SKM-1 (cell line): ENCODE measurements at regions not wholly inside any gene's neighbourhood (a gene's known extent, or its start where the extent isn't known, plus 50 kb on each side); places are given as distances from the start of the nearest gene placed in this dataset.
"Not testable (repeated sequence)": the region's sequence is repeated elsewhere in the genome, so short reads cannot be mapped to it uniquely, and the experiment has no call there.

Experiments used
- DNase-seq: peaks from one replicate; lab custom pipeline; 2025; ENCODE audit not compliant: unreplicated experiment; lab: John Stamatoyannopoulos, UW

DNA sequence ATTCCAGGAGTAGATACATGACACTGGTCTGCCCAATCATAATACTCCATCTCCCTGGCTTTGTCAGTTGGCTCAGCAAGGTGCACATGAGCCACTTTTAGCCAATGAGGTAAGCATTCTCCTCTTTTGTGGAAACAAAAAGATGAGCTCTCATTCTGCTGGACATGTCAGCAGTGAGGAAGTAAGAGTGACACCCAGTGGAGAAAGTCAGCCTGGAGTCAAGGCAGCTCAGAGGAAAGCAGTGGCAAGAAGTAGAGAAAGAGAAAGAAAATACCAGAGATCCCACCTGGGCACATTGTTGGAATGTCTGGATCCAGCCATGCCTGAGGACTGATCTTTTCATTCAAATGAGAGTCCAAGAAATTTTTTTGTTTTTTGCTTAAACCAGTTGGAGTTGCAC lies 496.9 kb upstream of the C16orf82 start:
- peak; percentile 5 for DNase-seq

DNA sequence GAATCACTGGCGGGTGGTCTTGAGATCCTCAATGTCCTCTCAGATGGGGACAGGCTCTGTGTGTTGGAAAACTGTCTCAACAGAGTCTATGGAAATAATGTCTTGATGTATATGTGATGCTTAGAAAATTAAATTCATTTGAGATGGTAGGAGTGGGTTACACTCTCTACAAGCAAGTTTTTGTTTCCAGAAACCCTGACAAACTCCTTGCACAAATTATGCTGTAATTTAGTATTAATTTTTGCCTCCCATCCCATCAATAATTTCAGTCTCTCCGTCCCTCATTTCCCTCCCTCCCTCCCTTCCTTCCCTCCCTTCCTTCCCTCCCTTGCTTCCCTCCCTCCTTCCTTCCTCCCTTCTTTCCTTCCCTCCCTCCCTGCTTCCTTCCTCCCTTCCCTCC lies 488.0 kb upstream of the C16orf82 start:
- DNase-seq: no peak

DNA sequence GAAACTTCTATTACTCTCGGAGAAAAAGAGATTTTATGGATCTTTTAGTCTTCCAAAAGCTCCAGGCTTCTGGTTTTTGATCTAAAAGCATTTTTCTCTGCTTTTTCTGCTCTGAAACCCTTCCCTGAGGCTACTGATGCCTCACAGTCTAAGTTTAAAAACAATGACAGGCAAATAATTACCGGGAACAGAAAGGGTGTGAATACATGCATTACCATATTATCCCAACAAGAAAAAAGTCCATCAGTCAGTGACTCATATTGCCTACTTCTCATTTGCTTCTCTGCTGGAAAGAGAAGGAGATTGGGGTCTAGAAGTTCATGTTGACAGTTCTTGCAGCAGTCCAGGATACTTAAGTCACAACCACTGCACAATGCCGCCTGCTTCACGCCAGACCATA lies 482.9 kb upstream of the C16orf82 start:
- no peak for DNase-seq

DNA sequence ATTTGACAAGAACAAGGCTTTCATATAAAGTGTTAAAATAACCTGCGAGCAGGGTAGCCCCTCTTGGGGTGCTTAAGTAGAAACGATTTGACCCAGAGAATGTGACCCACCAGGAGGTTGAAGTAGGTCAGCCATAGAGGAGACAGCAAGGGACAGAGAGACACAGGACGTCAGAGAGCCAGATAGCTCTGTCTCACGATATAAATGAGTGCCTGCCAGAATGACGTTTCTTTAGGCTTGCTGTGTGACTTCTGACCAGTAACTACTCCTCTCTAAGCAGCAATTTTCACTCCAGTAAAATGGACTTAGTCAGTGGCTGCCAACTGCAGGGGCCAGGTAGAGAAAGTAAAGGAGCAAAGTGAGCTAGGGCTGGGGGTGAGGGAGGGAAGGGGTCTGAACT lies 473.0 kb upstream of the C16orf82 start:
- DNase-seq: no peak

DNA sequence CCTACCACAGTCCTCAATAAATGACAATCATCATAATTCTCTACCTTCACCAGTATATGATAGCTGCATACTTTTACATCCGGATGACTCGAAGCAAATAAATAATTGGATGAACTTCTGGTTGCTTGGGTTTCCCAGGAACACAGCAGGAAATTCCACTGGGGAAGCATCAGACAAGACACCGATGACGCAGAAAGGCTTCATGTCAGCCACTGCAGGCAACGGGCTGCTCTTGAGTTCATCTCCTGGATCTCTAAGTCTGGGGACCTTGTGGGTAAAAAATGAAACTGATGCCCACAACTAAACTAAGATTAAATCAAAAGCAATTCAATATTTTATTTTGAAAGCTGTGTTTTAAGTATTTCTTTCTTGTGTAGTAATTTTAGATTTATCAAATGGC lies 472.1 kb upstream of the C16orf82 start:
- no peak for DNase-seq

DNA sequence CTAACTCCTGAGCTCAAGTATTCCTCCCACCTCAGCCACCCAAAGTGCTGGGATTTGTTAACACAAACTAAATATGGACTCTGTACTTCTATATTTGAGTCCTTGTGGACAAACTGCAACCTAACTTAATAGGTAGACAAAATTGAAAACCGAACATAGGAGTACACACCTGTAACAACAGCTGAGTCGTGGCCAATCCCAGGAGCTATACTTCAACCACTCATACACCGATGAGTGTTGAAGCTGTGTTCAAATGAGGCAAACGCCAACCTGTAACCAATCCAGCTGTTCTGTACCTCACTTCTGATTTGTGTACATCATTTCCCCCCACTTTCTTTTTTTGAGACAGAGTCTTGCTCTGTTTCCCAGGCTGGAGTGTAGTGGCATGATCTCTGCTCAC lies 471.5 kb upstream of the C16orf82 start:
- no peak for DNase-seq

DNA sequence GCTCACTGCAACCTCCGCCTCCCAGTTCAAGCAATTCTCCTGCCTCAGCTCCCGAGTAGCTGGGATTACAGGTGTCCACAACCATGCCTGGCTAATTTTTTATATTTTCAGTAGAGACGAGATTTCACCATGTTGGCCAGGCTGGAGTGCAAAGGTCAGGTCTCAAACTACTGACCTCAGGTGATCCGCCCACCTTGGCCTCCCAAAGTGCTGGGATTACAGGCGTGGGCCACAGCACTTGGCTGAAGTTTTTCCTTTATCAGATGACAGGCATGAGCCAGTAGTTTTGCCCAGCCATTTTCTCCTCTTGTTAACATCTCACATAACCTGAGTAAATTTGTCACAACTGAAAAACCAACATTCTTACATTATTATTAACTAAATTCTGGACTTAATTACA lies 470.7 kb upstream of the C16orf82 start:
- DNase-seq: not testable (repeated sequence)

DNA sequence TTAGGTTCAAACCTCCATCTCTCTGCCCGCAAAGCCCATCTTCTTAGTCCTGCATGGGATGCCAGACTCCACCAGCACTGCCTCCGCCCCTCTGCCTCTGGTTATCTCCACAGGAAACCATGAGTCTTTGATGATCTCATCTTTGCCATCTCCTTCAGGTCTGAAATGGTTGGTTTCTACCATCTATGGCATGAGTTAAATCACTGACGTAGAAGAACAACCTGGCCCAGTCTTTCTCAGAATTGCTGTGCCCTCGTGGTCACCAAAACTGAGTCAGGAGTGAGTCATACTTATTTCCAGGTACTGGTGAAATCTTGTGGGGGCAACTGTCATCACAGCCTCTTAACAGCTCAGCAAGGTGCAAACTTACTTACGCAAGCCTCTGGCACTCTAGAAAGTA lies 468.7 kb upstream of the C16orf82 start:
- no peak for DNase-seq

DNA sequence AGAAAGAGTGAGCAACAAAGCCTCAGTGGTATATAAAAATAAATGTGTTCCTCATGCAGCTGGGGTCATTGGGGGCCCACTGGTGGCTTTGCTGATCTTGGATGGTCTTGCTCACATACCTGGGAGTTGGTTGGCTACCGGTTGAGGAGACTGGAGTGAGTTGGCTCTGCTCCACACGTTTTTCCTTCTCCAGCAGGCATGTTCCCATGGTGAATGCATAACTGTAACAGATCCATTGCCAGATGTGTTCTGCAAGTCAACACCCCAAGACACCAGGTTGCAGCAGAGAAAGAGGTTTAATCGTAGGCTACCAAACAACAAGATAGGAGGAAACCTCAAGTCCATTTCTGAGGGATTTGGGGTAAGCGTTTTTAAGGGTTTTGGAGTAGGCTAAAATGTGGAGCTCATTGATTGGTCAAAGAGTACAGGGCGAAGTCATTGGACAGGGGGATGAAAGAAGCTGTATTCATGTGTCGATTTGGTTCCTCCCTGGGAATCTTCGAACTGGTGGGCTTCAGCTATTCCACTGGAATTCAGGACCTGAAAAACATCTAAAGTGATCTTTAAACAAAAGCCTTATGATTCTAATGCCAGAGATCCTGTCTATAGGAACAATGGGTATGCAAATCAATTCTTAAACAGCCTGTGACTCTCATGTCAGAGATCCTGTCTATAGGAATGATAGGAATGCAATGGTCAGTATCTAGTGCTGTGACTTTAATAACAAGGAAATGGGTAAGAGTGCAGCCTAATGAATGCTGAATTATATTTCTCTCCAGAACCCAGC lies 467.5 kb upstream of the C16orf82 start:
- DNase-seq: no peak

DNA sequence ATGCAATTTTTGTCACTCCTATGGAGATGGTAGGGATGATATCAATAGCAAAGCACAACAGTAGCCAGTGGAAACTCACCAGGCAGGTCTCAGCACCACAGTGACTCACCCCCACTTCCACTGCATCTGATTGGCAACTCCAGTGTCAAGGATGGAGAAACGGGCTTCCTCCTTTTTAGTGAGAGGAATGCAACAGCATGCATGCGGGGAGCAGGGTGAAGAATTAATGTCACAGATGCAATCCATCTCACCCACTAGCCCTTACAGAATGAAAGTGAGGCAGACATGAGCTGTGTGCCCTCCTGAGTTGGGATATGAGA lies 467.0 kb upstream of the C16orf82 start:
- DNase-seq: no peak

DNA sequence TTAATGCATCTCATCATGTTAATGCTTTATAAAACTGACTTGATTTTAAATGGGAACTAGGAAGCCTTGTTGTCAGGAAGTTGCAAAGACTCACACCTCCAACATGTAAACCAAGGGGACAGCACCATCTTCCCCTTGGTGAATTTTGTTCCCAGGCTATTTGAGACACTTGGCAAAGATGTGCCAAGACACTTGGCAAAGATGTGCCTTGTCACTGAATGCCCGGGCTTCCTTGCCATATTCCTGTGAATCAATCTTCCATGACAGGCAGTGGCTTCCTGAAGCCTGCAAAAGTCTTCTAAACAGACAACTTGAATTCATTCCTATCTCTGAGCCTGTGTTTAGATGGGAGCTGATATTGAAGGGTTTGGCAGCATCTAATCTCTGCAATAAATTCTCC lies 465.4 kb upstream of the C16orf82 start:
- DNase-seq: no peak

DNA sequence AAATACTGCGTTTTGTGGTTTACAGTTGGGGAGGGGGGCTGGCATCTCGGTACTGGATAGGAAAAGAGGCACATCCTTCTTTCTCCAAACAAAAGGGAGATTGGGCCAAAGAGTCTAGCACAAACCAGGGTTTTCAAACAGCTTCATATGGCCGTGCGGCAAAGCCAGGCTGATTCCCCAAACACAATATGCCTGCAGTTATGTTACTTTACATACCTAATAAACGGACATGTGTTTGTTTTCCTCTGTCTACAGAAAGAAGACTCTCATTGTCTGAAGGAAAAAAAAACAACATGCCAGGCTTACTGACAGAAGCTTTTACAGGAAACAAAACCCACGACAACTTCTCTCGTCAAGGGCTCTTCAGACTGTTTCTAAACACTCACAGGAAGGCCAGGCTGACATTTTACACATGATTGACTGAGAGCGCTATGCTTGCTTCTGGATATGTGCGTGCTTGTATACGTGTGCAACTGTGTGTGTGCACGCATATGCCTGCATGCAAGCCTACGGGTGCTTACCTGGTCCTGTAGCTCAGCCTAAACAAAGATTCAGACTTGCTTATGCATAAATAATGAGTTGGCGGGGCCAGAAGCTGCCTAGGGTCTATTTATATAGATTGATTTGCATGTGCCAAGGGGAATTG lies 461.0 kb upstream of the C16orf82 start:
- no peak for DNase-seq

DNA sequence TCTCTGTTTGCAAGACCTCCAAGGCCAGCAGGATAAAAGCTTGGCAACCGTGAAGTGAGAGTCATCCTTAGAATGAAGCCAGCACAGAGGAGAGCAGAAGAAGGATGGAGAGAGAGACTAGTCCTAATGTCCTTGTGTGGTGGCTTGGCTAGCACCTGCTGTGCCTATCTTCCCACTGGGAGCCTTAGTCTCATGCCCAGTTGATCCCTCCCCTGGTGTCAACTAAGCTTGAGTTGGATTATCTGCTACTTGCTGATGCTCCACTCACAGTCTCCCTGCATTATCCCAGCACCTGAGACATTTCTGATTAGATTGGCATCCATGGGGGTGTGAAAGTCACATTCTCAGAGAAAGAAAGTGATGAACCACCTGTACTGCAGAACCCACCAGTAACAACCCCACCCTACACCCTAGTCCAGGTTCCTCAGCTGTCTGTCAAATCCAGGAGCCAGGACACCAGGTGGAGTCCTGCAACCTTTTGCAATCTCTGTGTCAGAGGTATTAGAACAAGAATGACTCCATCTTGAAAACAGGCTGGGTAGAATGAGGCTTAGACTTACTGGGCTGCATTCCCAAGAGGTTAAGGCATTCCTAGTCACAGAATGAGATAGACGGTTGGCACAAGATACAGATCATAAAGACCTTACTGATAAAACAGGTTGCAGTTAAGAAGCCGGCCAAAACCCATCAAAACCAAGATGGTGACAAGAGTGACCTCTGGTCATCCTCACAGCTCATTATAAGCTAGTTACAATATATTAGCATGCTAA lies 460.2 kb upstream of the C16orf82 start:
- DNase-seq: no peak

DNA sequence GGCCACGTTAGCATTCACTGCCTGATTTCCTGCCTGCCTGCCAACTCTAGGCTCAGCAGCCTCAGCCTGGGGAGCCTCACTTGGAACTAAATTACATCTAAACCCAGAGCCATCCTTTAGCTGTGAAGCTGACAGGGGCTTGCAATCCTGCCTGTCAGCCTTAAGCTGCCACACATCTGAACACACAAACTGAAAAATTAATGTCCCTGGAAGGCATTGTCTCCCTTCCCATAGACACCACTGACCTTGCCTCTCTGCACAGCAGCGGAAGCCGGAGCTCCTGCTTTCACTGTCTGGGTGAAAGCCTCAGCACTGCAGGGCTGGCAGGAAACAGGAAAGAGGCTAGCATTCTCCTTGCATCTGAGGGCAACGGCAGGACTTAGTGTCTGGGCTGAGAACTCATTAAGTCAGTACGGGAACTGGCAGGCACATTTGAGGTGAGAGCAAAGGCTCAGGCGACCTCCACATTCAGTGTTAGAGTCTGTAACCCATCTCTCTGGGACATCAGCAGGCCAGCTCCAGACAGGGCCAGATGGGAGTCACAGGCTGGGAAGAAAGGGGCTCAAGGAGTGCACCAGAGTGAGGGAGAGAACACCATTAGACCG lies 452.4 kb upstream of the C16orf82 start:
- no peak for DNase-seq

DNA sequence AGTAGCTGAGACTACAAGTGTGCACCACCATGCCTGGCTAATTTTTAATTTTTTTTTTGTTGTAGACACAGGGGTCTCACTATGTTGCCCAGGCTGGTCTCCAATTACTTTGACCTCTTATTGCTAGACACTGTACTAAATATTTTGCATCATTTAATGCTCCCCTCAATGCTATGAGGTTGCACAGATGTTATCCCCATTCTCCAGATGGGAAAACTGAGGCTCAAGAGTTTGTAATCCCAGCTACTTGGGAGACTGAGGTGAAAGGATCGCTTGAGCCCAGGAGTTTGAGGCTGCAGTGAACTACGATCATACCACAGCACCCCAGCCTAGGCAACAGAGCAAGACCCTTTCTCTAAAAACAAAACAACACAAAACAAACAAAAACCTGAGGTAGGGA lies 443.3 kb upstream of the C16orf82 start:
- no peak for DNase-seq

DNA sequence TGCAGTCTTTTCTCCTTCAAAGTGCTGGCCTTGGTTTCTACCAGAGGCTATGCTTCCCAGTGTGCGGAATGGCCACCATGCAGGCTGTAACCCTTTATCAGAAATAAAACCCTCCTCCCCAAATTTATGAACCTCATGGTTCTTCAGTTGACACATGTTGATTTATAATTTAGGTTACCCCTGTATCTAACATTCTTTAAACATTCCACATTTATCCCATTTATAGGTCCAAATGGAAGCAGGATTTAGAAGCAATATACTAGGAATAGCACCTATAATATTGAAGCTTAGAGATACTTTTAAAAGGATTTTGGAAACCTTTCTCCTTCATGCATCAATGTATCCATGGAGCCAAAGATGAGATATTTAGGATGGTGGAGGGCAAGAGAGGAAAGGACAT lies 438.8 kb upstream of the C16orf82 start:
- DNase-seq: no peak

DNA sequence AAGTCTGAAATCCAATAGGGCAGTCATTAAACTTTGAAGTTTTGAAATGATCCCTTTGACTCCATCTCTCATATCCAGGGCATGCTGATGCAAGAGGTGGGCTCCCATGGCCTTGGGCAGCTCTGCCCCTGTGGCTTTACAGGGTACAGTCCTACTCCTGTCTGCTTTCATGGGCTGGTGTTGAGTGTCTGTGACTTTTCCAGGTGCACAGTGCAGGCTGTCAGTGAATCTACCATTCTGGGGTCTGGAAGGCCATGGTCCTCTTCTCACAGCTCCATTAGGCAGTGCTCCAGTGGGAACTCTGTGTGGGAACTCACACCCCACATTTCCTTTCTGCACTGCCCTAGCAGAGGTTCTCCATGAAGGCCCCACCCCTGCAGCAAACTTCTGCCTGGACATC lies 435.4 kb upstream of the C16orf82 start:
- DNase-seq: not testable (repeated sequence)

DNA sequence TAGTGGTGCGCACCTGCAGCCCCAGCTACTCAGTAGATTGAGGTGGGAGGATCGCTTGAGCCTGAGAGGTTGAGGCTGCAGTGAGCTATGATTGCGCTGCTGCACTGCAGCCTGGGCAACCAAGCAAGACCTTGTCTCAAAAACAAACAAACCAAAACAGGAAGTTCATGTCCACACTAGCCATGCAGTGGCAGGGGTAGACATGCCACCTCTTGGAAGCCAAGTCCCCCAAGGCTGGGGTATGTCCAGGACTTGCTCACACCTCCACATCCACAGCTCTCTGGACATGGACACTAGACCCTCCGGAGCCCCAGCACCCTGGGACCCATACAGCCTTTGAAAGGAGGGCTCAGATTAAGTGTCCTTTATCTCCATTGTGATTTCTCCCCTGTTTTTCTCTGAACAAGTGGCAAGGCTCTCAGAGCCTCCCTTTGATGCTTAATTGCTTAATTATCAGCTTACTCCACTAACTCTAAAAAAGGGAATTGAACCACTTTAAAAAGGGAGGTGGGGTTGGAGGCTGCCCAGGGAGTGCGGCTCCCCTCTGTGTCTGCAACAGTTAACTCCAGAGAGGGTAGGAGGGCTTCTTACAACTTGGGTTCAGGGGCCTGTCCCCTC lies 424.6 kb upstream of the C16orf82 start:
- DNase-seq: no peak

DNA sequence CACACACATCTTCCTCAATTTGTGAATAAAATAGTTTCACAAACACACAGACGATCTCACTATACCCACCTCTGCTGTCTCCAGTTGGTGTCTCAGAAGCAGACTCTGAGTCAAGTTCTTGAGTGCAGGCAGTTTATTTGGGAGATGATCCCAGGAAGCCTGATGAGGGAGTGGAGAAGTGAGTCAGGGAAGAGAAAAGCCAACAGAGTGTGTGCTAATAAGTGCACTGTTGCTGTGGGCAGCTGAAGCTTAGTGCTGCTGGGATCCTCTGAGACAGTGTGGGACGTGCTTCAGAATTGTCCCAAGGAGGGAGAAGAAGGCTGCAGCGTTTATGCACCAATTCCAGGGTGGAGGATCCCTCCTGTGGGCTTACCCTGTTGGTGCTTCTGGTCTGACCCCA lies 423.2 kb upstream of the C16orf82 start:
- no peak for DNase-seq

DNA sequence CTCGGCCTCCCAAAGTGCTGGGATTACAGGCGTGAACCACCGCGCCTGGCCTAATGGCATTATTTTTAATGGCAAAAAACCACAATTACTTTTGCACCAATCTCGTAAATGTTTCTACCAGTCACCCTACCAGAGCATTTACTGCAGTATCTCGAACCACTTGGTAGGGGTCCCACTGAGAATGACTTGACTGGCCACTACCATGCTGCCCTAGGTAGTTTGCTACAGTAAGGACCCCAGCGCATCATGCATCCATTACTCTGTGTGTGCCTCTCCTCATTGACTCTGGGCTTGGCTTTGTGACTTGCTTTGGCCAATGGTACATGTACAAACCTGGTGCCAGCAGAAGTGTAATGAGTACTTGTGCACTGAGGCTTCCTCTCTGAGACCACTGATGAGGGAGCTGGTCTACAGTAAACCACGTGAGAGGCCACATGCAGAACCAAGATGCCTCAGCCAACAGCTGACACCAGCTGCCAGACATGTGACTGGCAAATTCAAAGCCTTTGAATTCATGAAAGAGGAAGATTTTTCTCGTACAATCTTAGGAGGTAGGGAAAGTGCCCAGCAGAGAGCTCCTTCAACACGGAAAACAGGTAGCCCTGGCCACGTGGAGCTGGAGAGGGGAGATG lies 421.7 kb upstream of the C16orf82 start:
- DNase-seq: no peak

DNA sequence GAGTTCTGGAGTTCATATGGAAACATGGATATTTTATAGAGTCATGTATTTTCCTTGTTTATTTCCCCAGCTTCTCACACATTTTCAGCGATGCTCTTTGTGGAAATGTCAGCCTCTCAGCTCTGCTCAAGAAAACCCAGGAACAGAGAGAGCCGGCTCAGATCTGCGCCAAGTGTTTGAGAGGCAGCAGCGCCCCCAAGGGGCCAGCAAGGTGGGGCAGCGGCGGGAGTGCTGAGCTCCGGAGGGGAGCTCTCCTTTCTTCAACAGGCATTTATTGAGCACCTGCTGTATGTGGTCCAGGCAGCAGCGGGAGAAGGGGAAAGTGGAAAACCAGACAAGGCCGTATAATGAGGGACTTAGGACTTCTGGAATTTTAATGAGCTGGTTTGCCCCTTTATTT lies 421.1 kb upstream of the C16orf82 start:
- DNase-seq: no peak
